ENCODE measurements at regions not wholly inside any gene's neighbourhood (a gene's known extent, or its start where the extent isn't known, plus 50 kb on each side); places are given as distances from the start of the nearest gene placed in this dataset.

DNA sequence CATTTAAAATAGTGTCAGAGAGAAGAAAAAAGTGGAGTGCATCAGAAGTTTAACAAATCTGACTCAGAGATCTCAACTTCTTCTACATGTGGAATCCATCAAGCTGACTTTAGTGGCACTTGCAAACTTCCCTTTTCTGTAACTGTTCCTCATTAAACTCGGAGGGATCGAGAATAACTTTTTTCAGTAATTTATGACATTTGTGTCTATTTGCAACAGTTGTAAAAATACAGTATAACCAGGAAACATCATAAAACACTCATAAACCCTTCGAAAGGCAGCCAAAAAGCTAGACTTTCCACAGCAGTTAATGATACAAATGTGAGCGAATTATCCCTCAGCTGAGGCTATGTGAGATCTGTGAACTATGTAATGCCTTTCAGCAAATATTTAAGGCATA, 1936.8 kb upstream of the SEL1L start:
- intact Hi-C loops (cut with micrococcal nuclease; ENCODE audit: unreplicated experiment) = no loop called here
- no peaks in the 10 kb centered on the region for H3K4me1 ChIP-seq (ENCODE audit: control insufficient read depth, insufficient read depth, low read length)
- POLR2A ChIA-PET = no interaction called here
- H3K9me3 ChIP-seq (ENCODE audit: control insufficient read depth, insufficient read depth, low read depth, low read length) = no peaks in the 10 kb centered on the region
- in situ Hi-C loops (cut with HindIII; ENCODE audit: low pct_unique_long_range_greater_than_20kb, low sequenced_read_pairs) = no loop called here
- ATAC-seq (no peak), DNase-seq (ENCODE audit: low read depth, low spot score) (no peak)
- H3K27ac ChIP-seq (ENCODE audit: low read length) = no peak overlapping the region
- CTCF ChIA-PET = no interaction called here
- no peak overlapping the region for H3K4me3 ChIP-seq (ENCODE audit: low read depth in 2 of 2, low read length in 2 of 2)
- H3K27me3 ChIP-seq (ENCODE audit: control insufficient read depth, insufficient read depth, low read length) = no peaks in the 10 kb centered on the region
- TF ChIP-seq, protein P1, sequence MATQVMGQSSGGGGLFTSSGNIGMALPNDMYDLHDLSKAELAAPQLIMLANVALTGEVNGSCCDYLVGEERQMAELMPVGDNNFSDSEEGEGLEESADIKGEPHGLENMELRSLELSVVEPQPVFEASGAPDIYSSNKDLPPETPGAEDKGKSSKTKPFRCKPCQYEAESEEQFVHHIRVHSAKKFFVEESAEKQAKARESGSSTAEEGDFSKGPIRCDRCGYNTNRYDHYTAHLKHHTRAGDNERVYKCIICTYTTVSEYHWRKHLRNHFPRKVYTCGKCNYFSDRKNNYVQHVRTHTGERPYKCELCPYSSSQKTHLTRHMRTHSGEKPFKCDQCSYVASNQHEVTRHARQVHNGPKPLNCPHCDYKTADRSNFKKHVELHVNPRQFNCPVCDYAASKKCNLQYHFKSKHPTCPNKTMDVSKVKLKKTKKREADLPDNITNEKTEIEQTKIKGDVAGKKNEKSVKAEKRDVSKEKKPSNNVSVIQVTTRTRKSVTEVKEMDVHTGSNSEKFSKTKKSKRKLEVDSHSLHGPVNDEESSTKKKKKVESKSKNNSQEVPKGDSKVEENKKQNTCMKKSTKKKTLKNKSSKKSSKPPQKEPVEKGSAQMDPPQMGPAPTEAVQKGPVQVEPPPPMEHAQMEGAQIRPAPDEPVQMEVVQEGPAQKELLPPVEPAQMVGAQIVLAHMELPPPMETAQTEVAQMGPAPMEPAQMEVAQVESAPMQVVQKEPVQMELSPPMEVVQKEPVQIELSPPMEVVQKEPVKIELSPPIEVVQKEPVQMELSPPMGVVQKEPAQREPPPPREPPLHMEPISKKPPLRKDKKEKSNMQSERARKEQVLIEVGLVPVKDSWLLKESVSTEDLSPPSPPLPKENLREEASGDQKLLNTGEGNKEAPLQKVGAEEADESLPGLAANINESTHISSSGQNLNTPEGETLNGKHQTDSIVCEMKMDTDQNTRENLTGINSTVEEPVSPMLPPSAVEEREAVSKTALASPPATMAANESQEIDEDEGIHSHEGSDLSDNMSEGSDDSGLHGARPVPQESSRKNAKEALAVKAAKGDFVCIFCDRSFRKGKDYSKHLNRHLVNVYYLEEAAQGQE (IDR thresholded peaks at IDR 0.05; ENCODE audit: insufficient read depth in 1 of 2, low read depth in 2 of 2, low read length in 1 of 2) = no peak
- no peak for TF ChIP-seq CTCF (IDR thresholded peaks at IDR 0.05)
- no peak for TF ChIP-seq POLR2AphosphoS5 (IDR thresholded peaks at IDR 0.05; ENCODE audit: low read depth, low read length)
- no peak for TF ChIP-seq SIN3A (IDR thresholded peaks at IDR 0.05; ENCODE audit: borderline replicate concordance, insufficient read depth, low read depth, low read length)
- TF ChIP-seq TCF7L2 (IDR thresholded peaks at IDR 0.05; ENCODE audit: low read depth, low read length) = no peak
- H3K36me3 ChIP-seq (ENCODE audit: control insufficient read depth, insufficient read depth, low read length) = no peaks in the 10 kb centered on the region
- no TSS peak for BruUV-seq (replicated peaks)

DNA sequence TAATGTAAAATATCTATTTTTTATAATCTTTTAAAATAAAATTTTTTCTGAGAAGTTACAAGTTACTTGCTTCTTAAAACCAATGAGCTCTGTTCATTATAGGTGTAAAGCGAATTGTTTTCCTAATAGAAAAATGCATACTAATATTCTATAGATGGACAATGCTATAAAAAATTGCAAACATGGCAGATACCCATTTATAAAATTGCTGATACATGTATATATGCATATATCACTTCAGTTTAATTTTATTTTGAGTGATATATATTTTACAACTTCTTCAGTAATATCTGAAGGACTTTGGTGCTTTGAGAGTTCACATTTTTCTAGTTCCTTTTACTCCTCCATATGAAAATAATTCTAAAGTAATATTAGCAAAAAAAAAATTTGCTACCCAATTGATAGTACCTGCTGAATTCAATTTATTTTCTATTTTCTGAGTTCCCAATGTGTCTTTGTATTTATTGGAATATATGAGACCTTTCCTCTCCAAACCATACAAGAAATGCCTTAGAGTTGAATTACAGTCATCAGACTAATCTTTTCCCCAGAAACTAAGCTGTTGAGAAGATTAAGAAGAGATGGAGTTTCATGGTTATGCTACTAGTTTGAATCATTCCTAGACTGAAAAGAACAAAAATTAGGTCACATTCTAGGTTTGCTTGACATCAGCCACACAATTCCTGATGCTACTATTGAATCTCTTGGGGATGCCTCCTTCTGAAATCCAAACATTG, 1937.5 kb upstream of the SEL1L start:
- Histone ChIP-seq H3K27me3 (ENCODE audit: control insufficient read depth, insufficient read depth, low read length) (no peaks in the 10 kb centered on the region), H3K36me3 (ENCODE audit: control insufficient read depth, insufficient read depth, low read length) (no peaks in the 10 kb centered on the region), H3K4me3 (ENCODE audit: low read depth in 2 of 2, low read length in 2 of 2) (no peak overlapping the region), H3K4me1 (ENCODE audit: control insufficient read depth, insufficient read depth, low read length) (no peaks in the 10 kb centered on the region), H3K27ac (ENCODE audit: low read length) (no peak overlapping the region), H3K9me3 (ENCODE audit: control insufficient read depth, insufficient read depth, low read depth, low read length) (no peaks in the 10 kb centered on the region)
- TF ChIP-seq, protein P1 (IDR thresholded peaks at IDR 0.05; ENCODE audit: insufficient read depth in 1 of 2, low read depth in 2 of 2, low read length in 1 of 2) = no peak
- TF ChIP-seq CTCF (IDR thresholded peaks at IDR 0.05) = no peak
- TF ChIP-seq POLR2AphosphoS5 (IDR thresholded peaks at IDR 0.05; ENCODE audit: low read depth, low read length) = no peak
- TF ChIP-seq SIN3A (IDR thresholded peaks at IDR 0.05; ENCODE audit: borderline replicate concordance, insufficient read depth, low read depth, low read length) = no peak
- no peak for TF ChIP-seq TCF7L2 (IDR thresholded peaks at IDR 0.05; ENCODE audit: low read depth, low read length)
- no TSS peak for BruUV-seq (replicated peaks)
- intact Hi-C loops (cut with micrococcal nuclease; ENCODE audit: unreplicated experiment) = no loop called here
- no peak for DNase-seq (ENCODE audit: low read depth, low spot score)
- in situ Hi-C loops (cut with HindIII; ENCODE audit: low pct_unique_long_range_greater_than_20kb, low sequenced_read_pairs) = no loop called here
- POLR2A ChIA-PET = no interaction called here
- ATAC-seq = no peak
- CTCF ChIA-PET = no interaction called here
